ENCODE measurements at regions not wholly inside any gene's neighbourhood (a gene's known extent, or its start where the extent isn't known, plus 50 kb on each side); places are given as distances from the start of the nearest gene placed in this dataset.

DNA sequence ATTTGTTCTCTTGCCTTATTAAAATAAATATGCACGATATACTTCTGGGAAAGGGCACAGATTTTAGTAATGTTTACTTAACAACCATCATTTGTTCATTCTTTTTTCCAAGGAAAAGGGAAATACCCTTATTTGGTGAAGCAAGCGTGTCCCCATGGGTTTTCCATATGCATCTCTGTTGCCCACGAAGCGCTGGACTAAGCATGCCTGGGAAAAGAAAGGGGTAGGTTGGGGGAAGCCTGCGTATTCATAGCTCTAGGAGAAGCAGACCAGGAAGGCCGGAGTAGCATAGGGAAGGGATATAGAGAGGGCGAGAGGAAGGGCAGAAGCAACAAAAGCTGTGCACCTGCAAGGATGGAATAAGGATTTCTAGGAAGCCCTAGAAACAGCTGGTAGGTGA, 61.8 kb upstream of the ACO1 start:
- DNase-seq = no peak

- DNase-seq = no peak
These were observed 58.3 kb upstream of the ACO1 start for GRCh38 chr9:32326146-32326545.

DNA sequence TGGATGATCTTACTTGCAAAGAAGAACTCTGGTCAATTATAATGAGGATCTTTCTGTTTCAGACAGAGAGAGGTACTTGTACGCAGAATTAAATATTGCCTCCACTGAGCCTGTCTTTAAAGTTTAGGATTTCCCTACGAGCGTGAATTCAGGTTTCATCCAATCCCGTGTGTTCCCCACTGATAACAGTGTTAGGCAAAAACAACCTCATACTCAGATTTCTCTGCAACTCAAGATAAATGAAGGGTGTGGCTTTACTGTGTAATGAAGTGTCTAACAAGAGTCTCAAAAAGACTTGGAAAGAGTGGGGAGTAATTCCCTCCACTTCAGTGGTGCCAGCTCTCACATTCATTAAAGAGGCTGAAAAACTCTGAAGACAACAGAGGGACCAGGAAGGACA, 53.2 kb upstream of the ACO1 start:
- DNase-seq = no peak

DNA sequence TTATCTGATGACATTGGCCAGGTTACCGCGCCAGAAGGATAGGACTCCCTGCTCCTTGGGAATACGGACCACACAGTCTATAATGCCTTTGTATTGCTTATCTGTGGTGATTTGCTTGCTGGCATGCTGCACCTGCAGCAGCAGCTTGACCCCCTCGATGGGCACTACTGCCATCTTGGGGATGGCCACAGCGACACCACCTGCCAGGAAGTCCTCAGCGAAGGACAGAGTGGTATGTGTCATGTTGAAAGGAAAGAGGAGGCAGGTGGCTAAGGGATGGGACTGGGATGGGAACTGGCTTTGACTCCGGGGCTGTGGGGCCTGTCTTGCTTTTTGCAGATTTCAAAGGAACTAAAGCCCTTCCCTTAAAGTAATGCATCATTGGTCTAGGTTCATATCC, 50.3 kb upstream of the ACO1 start:
- DNase-seq = no peak
